NCI-H1417 (cell line): ENCODE measurements at regions not wholly inside any gene's neighbourhood (a gene's known extent, or its start where the extent isn't known, plus 50 kb on each side); places are given as distances from the start of the nearest gene placed in this dataset.

Experiments used
- DNase-seq, 3 experiments: peaks; one replicate each; lab custom pipeline; 2025; lab: John Stamatoyannopoulos, UW

GRCh38 chr7:155896531-155897263 lies 84.4 kb upstream of the SHH start:
- DNase-seq = no peak

GRCh38 chr7:155893664-155894063 lies 81.4 kb upstream of the SHH start:
- DNase-seq = no peak

- no peak for DNase-seq
Observed at GRCh38 chr7:155893176-155893575, 80.9 kb upstream of the SHH start.

GRCh38 chr7:155889636-155890511 lies 77.6 kb upstream of the SHH start:
- no peak for DNase-seq

- DNase-seq = no peak
Observed at GRCh38 chr7:155887174-155887525, 74.9 kb upstream of the SHH start.

GRCh38 chr7:155886391-155887173 lies 74.3 kb upstream of the SHH start:
- DNase-seq = no peak

- DNase-seq = no peak
Observed at GRCh38 chr7:155885167-155886155, 73.2 kb upstream of the SHH start.

- no peak for DNase-seq
Observed at GRCh38 chr7:155884225-155885166, 72.2 kb upstream of the SHH start.

GRCh38 chr7:155883491-155884224 lies 71.4 kb upstream of the SHH start:
- no peak for DNase-seq

- DNase-seq = no peak
Observed at GRCh38 chr7:155882596-155882995, 70.3 kb upstream of the SHH start.

- no peak for DNase-seq
Observed at GRCh38 chr7:155881471-155882350, 69.4 kb upstream of the SHH start.

- DNase-seq = no peak
Observed at GRCh38 chr7:155880721-155881120, 68.5 kb upstream of the SHH start.

GRCh38 chr7:155879592-155879991 lies 67.3 kb upstream of the SHH start:
- DNase-seq = no peak

- peak in 1 of 3 experiments; percentile 19 for DNase-seq
Observed at GRCh38 chr7:155878674-155879073, 66.4 kb upstream of the SHH start.

GRCh38 chr7:155878250-155878649 lies 66.0 kb upstream of the SHH start:
- DNase-seq = no peak

- DNase-seq = no peak
Observed at GRCh38 chr7:155877167-155877566, 64.9 kb upstream of the SHH start.

GRCh38 chr7:155874411-155874810 lies 62.1 kb upstream of the SHH start:
- DNase-seq = no peak

- DNase-seq = no peak
Observed at GRCh38 chr7:155874010-155874409, 61.7 kb upstream of the SHH start.
